22Rv1 (cell line): ENCODE measurements at regions not wholly inside any gene's neighbourhood (a gene's known extent, or its start where the extent isn't known, plus 50 kb on each side); places are given as distances from the start of the nearest gene placed in this dataset.

Experiments used
- ZFX ChIP-seq: fragments of 450-650 bp; IDR thresholded peaks from 2 replicates; pipeline ENCODE4 v1.6.1; 2017; ENCODE audit warnings: antibody characterized with exemption, borderline replicate concordance
- TF ChIP-seq, protein P1 (sequence below): fragments of 450-650 bp; IDR thresholded peaks from 2 replicates; pipeline ENCODE4 v1.5.1; 2017; ENCODE audit warnings: mild to moderate bottlenecking

DNA sequence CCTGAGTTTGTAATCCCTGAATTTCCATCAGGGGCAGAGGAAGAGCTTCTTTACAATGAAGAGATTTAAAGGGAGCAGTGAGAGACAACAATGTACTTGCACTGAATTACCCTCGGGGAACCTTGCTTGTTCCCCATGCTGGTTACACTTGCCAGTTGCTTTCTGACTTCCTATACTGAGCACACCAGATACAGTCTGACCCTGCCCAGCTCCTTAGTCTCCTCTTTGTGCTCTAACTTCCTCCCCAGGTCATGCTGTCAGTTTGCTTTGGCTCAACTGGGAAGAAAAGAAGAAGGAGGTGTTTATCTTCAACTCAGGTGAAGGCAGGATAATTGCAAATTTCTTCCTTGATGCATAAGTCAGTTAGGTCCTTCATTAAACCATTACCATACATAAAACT, 658.4 kb downstream of the NYAP2 start:
- TF ChIP-seq, protein P1, sequence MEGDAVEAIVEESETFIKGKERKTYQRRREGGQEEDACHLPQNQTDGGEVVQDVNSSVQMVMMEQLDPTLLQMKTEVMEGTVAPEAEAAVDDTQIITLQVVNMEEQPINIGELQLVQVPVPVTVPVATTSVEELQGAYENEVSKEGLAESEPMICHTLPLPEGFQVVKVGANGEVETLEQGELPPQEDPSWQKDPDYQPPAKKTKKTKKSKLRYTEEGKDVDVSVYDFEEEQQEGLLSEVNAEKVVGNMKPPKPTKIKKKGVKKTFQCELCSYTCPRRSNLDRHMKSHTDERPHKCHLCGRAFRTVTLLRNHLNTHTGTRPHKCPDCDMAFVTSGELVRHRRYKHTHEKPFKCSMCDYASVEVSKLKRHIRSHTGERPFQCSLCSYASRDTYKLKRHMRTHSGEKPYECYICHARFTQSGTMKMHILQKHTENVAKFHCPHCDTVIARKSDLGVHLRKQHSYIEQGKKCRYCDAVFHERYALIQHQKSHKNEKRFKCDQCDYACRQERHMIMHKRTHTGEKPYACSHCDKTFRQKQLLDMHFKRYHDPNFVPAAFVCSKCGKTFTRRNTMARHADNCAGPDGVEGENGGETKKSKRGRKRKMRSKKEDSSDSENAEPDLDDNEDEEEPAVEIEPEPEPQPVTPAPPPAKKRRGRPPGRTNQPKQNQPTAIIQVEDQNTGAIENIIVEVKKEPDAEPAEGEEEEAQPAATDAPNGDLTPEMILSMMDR = no peak
- TF ChIP-seq ZFX = no peak
